ENCODE measurements at regions not wholly inside any gene's neighbourhood (a gene's known extent, or its start where the extent isn't known, plus 50 kb on each side); places are given as distances from the start of the nearest gene placed in this dataset.

DNA sequence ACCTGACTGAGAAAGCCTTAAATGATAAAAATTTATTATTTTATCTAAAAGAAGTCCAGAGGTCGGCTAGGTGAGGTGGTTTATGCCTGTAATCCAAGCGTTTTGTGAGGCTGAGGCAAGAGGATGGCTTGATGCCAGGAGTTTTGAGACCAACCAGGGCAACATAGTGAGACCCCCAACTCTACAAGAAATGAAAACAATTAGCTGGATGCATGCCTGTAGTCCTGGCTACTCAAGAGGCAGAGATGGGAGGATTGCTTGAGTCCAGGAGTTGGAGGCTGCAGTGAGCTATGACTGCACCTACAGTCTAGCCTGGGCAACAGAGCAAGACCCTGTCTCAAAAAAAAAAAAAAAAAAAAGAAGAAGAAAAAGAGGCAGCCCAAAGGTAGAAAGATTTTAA is 179.9 kb upstream of the KIF2A start (continued):
- TF ChIP-seq TCF12 (IDR thresholded peaks at IDR 0.05; ENCODE audit: low read depth, low read length), result no peak
- TF ChIP-seq RXRA (IDR thresholded peaks at IDR 0.05; ENCODE audit: insufficient read depth, low read depth, low read length), result no peak
- TF ChIP-seq, protein P1, sequence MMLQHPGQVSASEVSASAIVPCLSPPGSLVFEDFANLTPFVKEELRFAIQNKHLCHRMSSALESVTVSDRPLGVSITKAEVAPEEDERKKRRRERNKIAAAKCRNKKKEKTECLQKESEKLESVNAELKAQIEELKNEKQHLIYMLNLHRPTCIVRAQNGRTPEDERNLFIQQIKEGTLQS (IDR thresholded peaks at IDR 0.05; ENCODE audit: insufficient read depth, low read depth, low read length), result no peak
- TF ChIP-seq RBBP5 (IDR thresholded peaks at IDR 0.05; ENCODE audit: borderline replicate concordance, low read depth, low read length), result no peak
- TF ChIP-seq, protein P2, sequence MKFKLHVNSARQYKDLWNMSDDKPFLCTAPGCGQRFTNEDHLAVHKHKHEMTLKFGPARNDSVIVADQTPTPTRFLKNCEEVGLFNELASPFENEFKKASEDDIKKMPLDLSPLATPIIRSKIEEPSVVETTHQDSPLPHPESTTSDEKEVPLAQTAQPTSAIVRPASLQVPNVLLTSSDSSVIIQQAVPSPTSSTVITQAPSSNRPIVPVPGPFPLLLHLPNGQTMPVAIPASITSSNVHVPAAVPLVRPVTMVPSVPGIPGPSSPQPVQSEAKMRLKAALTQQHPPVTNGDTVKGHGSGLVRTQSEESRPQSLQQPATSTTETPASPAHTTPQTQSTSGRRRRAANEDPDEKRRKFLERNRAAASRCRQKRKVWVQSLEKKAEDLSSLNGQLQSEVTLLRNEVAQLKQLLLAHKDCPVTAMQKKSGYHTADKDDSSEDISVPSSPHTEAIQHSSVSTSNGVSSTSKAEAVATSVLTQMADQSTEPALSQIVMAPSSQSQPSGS (IDR thresholded peaks at IDR 0.05; ENCODE audit: low read length), result no peak
- TF ChIP-seq SAP30 (IDR thresholded peaks at IDR 0.05; ENCODE audit: insufficient read depth, insufficient replicate concordance, low read length), result no peak
- TF ChIP-seq TBP (IDR thresholded peaks at IDR 0.05; ENCODE audit: low read depth, low read length), result no peak
